ENCODE measurements at regions not wholly inside any gene's neighbourhood (a gene's known extent, or its start where the extent isn't known, plus 50 kb on each side); places are given as distances from the start of the nearest gene placed in this dataset.

DNA sequence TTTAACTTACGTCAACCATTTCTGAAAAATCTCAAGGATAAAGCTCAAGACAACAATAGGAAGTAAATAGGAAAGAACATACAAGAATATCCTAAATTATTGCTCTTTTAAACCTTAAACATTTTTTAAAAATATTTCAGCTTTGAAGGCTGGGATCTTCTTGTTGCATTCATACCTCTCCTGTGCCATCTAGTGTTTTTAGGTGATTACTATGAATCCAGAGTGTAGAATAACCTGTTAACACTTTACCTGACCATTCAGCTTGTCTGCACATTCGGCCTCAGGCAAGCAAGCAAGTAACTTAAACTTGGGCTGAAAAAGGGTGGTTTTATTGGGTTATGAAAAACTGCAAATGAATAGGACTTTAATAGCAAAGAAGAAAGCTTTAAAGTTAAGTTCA, 507.8 kb upstream of the INTU start:
- TF ChIP-seq, protein P1, sequence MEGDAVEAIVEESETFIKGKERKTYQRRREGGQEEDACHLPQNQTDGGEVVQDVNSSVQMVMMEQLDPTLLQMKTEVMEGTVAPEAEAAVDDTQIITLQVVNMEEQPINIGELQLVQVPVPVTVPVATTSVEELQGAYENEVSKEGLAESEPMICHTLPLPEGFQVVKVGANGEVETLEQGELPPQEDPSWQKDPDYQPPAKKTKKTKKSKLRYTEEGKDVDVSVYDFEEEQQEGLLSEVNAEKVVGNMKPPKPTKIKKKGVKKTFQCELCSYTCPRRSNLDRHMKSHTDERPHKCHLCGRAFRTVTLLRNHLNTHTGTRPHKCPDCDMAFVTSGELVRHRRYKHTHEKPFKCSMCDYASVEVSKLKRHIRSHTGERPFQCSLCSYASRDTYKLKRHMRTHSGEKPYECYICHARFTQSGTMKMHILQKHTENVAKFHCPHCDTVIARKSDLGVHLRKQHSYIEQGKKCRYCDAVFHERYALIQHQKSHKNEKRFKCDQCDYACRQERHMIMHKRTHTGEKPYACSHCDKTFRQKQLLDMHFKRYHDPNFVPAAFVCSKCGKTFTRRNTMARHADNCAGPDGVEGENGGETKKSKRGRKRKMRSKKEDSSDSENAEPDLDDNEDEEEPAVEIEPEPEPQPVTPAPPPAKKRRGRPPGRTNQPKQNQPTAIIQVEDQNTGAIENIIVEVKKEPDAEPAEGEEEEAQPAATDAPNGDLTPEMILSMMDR (IDR thresholded peaks at IDR 0.05 in 8 of 11, conservative IDR thresholded peaks at IDR 0.05 in 3 of 11) = no peak
- TF ChIP-seq POLR2AphosphoS5 (IDR thresholded peaks at IDR 0.05) (no peak), POLR2A (IDR thresholded peaks at IDR 0.05) (no peak)

Measured in spleen (tissue), 7 donors.